Muscle of leg (tissue), 3 donors: ENCODE measurements at regions not wholly inside any gene's neighbourhood (a gene's known extent, or its start where the extent isn't known, plus 50 kb on each side); places are given as distances from the start of the nearest gene placed in this dataset.
"Not testable (repeated sequence)": the region's sequence is repeated elsewhere in the genome, so short reads cannot be mapped to it uniquely, and the experiment has no call there.

Experiments used
- DNase-seq: peaks from one replicate; pipeline ENCODE4 v3.0.0; 2013
- H3K27ac ChIP-seq: one replicate; pipeline ENCODE4 v1.5.1; 2013; ENCODE audit warnings: mild to moderate bottlenecking, low read length, control low read depth
- H3K27me3 ChIP-seq: one replicate; pipeline ENCODE4 v1.6.1; 2013; ENCODE audit warnings: low read length; ENCODE audit not compliant: control insufficient read depth, insufficient read depth
- H3K36me3 ChIP-seq: one replicate; pipeline ENCODE4 v1.6.1; 2013; ENCODE audit warnings: low read length; ENCODE audit not compliant: control insufficient read depth, insufficient read depth
- H3K4me1 ChIP-seq: one replicate; pipeline ENCODE4 v1.6.1; 2013; ENCODE audit warnings: low read length; ENCODE audit not compliant: control insufficient read depth, insufficient read depth
- H3K4me3 ChIP-seq: one replicate; pipeline ENCODE4 v1.5.1; 2013; ENCODE audit warnings: low read length, control low read depth
- H3K9me3 ChIP-seq: replicated peaks from 2 replicates; pipeline ENCODE4 v1.6.1; 2013; ENCODE audit warnings: low read depth, low read length; ENCODE audit not compliant: control insufficient read depth
- WGBS: methylation state at CpG from one replicate; pipeline ENCODE4 v1.1.5; 2013; ENCODE audit warnings: missing lambda C conversion rate; ENCODE audit not compliant: insufficient coverage; 5-methylcytosine and 5-hydroxymethylcytosine counted together

DNA sequence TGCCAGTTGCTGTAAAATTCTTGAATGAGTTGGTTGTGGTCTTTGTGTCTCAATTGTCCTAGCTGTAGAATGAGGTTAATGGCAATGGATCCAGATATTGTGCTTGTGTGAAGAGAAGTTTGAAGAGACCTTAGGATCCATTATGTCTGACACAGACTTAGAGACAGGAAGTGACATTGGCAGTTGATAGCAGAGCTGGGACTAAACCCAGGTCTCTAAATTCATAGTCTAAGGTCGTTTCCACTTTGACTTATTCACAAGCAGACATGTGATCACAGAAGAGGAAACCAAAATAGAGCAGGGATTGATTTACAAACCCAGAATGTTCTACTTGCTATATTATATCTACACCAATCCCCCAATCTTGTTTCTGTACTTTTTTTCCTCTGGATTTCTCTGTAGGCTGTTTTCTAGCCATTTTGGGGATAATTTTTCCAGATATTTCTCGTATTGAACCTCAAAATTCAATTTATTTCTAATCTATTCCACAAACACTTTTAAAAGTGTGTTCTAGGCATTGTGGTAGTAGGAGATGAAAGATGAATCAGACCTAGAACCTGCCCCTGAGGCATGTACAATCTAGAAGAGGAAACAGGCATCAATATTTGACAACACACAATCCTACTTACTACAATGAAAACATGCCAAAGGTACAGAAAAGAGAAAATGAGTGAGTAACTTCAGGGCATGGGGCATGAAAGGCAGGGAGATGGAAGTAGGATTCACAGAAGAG, 123.3 kb downstream of the NFKBIZ start:
- WGBS = no CpG with 5 or more reads among the region's 2 CpGs
- Histone ChIP-seq H3K27ac (no peak overlapping the region), H3K36me3 (no peaks in the 10 kb centered on the region), H3K4me3 (no peak overlapping the region), H3K9me3 (no peaks in the 10 kb centered on the region), H3K4me1 (no peaks in the 10 kb centered on the region), H3K27me3 (no peaks in the 10 kb centered on the region)
- no peak for DNase-seq

DNA sequence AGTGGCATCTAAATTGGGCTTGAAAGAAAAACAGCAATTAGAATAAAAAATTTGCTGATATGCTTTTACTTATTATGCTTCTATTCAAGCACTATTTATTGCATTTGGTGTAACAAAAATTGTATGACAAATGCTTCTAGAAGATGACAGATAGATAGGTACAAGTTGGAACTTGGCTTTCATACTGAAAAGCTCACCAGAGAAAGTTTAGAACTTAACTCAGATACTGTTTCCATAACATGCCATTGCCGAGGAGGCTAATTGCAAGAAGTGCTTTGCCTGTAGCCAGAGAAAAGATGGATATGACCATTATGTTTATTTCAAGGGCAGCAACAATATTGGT, 123.8 kb downstream of the NFKBIZ start:
- no peak for DNase-seq
- Histone ChIP-seq H3K4me3 (no peak overlapping the region), H3K4me1 (no peaks in the 10 kb centered on the region), H3K36me3 (no peaks in the 10 kb centered on the region), H3K27me3 (no peaks in the 10 kb centered on the region), H3K27ac (no peak overlapping the region), H3K9me3 (no peaks in the 10 kb centered on the region)
- WGBS = no CpG with 5 or more reads among the region's 1 CpG

DNA sequence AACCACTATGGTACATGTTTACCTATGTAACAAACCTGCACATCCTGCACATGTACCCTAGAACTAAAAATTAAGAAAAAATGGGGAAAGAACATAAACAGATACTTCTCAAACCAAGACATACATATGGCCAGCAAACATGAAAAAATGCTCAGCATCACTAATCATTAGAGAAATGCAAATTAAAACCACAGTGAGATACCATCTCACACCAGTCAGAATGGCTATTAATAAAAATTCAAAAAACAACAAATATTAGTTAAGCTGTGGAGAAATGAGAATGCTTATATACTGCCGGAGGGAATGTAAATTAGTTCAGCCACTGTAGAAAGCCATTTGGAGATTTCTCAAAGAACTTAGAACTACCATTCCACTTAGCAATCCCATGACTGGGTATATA, 126.1 kb downstream of the NFKBIZ start:
- not testable (repeated sequence) for H3K4me1 ChIP-seq, H3K36me3 ChIP-seq, H3K4me3 ChIP-seq, H3K9me3 ChIP-seq, DNase-seq, H3K27me3 ChIP-seq, H3K27ac ChIP-seq
- no CpG with 5 or more reads among the region's 1 CpG for WGBS

- H3K4me3 ChIP-seq = no peak overlapping the region
- no peaks in the 10 kb centered on the region for H3K36me3 ChIP-seq
- WGBS = no CpG with 5 or more reads among the region's 1 CpG
- no peak for DNase-seq
- no peak overlapping the region for H3K27ac ChIP-seq
- H3K9me3 ChIP-seq = no peaks in the 10 kb centered on the region
- no peaks in the 10 kb centered on the region for H3K4me1 ChIP-seq
- H3K27me3 ChIP-seq = no peaks in the 10 kb centered on the region
These were observed 127.2 kb downstream of the NFKBIZ start for GRCh38 chr3:101976473-101976872.

DNA sequence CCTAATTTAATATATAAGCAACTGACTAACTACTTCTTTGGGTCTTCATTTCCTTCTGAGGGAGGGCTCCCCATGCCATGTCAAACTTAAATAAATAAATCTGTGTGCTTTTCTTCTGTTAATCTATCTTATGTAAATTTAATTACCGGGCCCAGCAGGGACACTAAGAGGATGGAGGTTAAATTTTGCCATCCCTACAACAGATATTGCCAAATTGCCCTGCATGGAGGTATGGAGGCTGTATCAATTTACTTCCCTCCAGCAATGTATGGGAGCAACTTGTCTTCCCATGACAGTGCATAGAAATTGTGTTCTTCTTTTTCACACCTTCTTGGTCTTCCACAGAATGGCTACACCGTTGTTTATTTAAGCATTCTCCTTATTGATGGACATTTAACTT, 129.0 kb downstream of the NFKBIZ start:
- no peaks in the 10 kb centered on the region for H3K27me3 ChIP-seq
- H3K4me1 ChIP-seq = no peaks in the 10 kb centered on the region
- no peaks in the 10 kb centered on the region for H3K36me3 ChIP-seq
- H3K9me3 ChIP-seq = no peaks in the 10 kb centered on the region
- H3K4me3 ChIP-seq = no peak overlapping the region
- DNase-seq = no peak
- WGBS = no CpG with 5 or more reads among the region's 2 CpGs
- no peak overlapping the region for H3K27ac ChIP-seq

DNA sequence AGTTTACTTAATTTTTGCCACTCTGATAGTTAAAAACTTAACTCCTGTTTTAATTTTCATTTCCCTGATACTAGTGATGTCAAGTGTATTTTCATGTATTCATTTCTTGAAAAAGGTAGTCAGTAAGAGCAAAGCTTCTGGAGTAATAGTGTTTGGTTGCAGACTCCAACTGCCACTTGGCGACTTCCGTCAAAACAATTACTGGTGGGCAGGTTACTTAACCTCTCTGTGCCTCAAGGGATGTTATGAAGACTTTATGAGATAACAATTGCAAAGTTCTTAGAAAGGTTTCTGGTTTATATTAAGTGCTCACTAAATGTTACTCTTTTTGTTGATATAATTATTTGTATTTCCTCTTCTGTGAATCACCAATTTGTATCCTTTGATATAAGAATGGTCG, 129.7 kb downstream of the NFKBIZ start:
- 77% methylated on average over 2 of the region's 3 CpGs for WGBS
- no peaks in the 10 kb centered on the region for H3K36me3 ChIP-seq
- no peaks in the 10 kb centered on the region for H3K27me3 ChIP-seq
- no peak overlapping the region for H3K27ac ChIP-seq
- no peaks in the 10 kb centered on the region for H3K4me1 ChIP-seq
- H3K9me3 ChIP-seq = no peaks in the 10 kb centered on the region
- no peak overlapping the region for H3K4me3 ChIP-seq
- no peak for DNase-seq

- Histone ChIP-seq H3K9me3 (no peaks in the 10 kb centered on the region), H3K27ac (no peak overlapping the region), H3K36me3 (no peaks in the 10 kb centered on the region), H3K27me3 (no peaks in the 10 kb centered on the region), H3K4me1 (no peaks in the 10 kb centered on the region), H3K4me3 (no peak overlapping the region)
- DNase-seq = no peak
- 81% methylated on average over 3 of the region's 4 CpGs for WGBS
These were observed 135.0 kb downstream of the NFKBIZ start for GRCh38 chr3:101984356-101984755.

GRCh38 chr3:101988596-101988995, 139.3 kb downstream of the NFKBIZ start:
- WGBS = 100% methylated on average over 1 of the region's 3 CpGs
- H3K4me1 ChIP-seq = no peaks in the 10 kb centered on the region
- no peaks in the 10 kb centered on the region for H3K9me3 ChIP-seq
- no peaks in the 10 kb centered on the region for H3K27me3 ChIP-seq
- no peak overlapping the region for H3K4me3 ChIP-seq
- no peak for DNase-seq
- no peaks in the 10 kb centered on the region for H3K36me3 ChIP-seq
- no peak overlapping the region for H3K27ac ChIP-seq

GRCh38 chr3:101989578-101990200, 140.4 kb downstream of the NFKBIZ start:
- H3K27me3 ChIP-seq = no peaks in the 10 kb centered on the region
- no peaks in the 10 kb centered on the region for H3K9me3 ChIP-seq
- no peak overlapping the region for H3K27ac ChIP-seq
- 86% methylated on average over 2 of the region's 5 CpGs for WGBS
- no peak for DNase-seq
- H3K4me1 ChIP-seq = no peaks in the 10 kb centered on the region
- H3K36me3 ChIP-seq = no peaks in the 10 kb centered on the region
- H3K4me3 ChIP-seq = no peak overlapping the region

DNA sequence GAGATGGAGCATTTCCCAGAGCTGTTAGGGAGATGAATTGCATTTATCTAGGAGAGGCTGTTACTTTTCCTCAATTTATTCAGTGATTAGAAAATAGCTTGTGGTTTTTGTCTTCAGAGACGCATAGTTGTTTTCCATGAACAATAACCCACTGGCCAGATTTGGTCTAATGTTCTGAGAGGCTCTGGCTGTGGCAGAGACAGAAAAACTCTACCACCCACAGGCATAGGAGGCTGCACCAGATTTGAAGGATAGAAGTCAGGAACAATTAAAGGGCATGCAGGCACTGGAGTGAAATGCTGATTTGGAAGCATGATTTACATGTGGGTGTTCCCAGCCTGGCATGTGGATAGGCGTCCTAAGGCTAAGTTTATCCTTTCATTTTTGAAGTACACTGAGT, 143.5 kb downstream of the NFKBIZ start:
- no peaks in the 10 kb centered on the region for H3K27me3 ChIP-seq
- no CpG with 5 or more reads among the region's 2 CpGs for WGBS
- no peaks in the 10 kb centered on the region for H3K9me3 ChIP-seq
- no peak overlapping the region for H3K4me3 ChIP-seq
- H3K4me1 ChIP-seq = no peaks in the 10 kb centered on the region
- H3K27ac ChIP-seq = no peak overlapping the region
- no peak for DNase-seq
- no peaks in the 10 kb centered on the region for H3K36me3 ChIP-seq

- no peaks in the 10 kb centered on the region for H3K36me3 ChIP-seq
- no peak overlapping the region for H3K27ac ChIP-seq
- H3K4me1 ChIP-seq = no peaks in the 10 kb centered on the region
- H3K27me3 ChIP-seq = no peaks in the 10 kb centered on the region
- WGBS = 100% methylated on average over 1 of the region's 3 CpGs
- no peaks in the 10 kb centered on the region for H3K9me3 ChIP-seq
- DNase-seq = no peak
- H3K4me3 ChIP-seq = no peak overlapping the region
These were observed 145.1 kb downstream of the NFKBIZ start for GRCh38 chr3:101994386-101994785.
